Neural crest cell (in vitro differentiated cells): ENCODE measurements at regions not wholly inside any gene's neighbourhood (a gene's known extent, or its start where the extent isn't known, plus 50 kb on each side); places are given as distances from the start of the nearest gene placed in this dataset.
"Not testable (repeated sequence)": the region's sequence is repeated elsewhere in the genome, so short reads cannot be mapped to it uniquely, and the experiment has no call there.

ENCODE experiments used
- DNase-seq: peaks from one replicate; pipeline ENCODE4 v3.0.0; 2021; ENCODE audit warnings: low read depth, mixed read lengths, low spot score
- H3K27ac Mint-ChIP-seq: one replicate; pipeline ENCODE4 v1.8.0; 2021; ENCODE audit warnings: mild to moderate bottlenecking, mixed read lengths; ENCODE audit not compliant: unreplicated experiment
- H3K27me3 Mint-ChIP-seq: 2 replicates; pipeline ENCODE4 v1.8.0; 2021; ENCODE audit warnings: low read depth, mild to moderate bottlenecking, mixed read lengths
- H3K36me3 Mint-ChIP-seq: 2 replicates; pipeline ENCODE4 v1.8.0; 2021; ENCODE audit warnings: low read depth, mild to moderate bottlenecking, mixed read lengths
- H3K4me1 Mint-ChIP-seq: 2 replicates; pipeline ENCODE4 v1.8.0; 2021; ENCODE audit warnings: mixed read lengths
- H3K4me3 Mint-ChIP-seq: one replicate; pipeline ENCODE4 v1.8.0; 2021; ENCODE audit warnings: mild to moderate bottlenecking, mixed read lengths
- H3K9me3 Mint-ChIP-seq: 2 replicates; pipeline ENCODE4 v1.8.0; 2021; ENCODE audit warnings: mixed read lengths
- CTCF ChIP-seq: fragments of 200-600 bp; sonication (generic); conservative IDR thresholded peaks from 2 replicates; pipeline ENCODE4 v1.5.0; 2021; ENCODE audit warnings: antibody characterized with exemption, mild to moderate bottlenecking

- Mint-ChIP-seq H3K4me3 (no peak overlapping the region), H3K4me1 (no peaks in the 10 kb centered on the region), H3K27me3 (no peaks in the 10 kb centered on the region), H3K36me3 (peaks cover 10% of the 10 kb centered on the region), H3K27ac (no peak overlapping the region), H3K9me3 (peaks cover 11% of the 10 kb centered on the region)
- no peak for TF ChIP-seq CTCF
- DNase-seq = no peak
These were observed 138.1 kb downstream of the ARRDC3 start for GRCh38 chr5:91245074-91245452.

- H3K27me3 Mint-ChIP-seq = no peaks in the 10 kb centered on the region
- H3K4me1 Mint-ChIP-seq = no peaks in the 10 kb centered on the region
- H3K9me3 Mint-ChIP-seq = peaks cover 9% of the 10 kb centered on the region
- no peak for TF ChIP-seq CTCF
- H3K4me3 Mint-ChIP-seq = no peak overlapping the region
- no peak for DNase-seq
- peaks cover 10% of the 10 kb centered on the region for H3K36me3 Mint-ChIP-seq
- no peak overlapping the region for H3K27ac Mint-ChIP-seq
These were observed 138.6 kb downstream of the ARRDC3 start for GRCh38 chr5:91244380-91245073.

GRCh38 chr5:91243852-91244251, 139.3 kb downstream of the ARRDC3 start:
- Mint-ChIP-seq H3K4me1 (no peaks in the 10 kb centered on the region), H3K27me3 (no peaks in the 10 kb centered on the region), H3K36me3 (peaks cover 10% of the 10 kb centered on the region), H3K9me3 (peaks cover 9% of the 10 kb centered on the region), H3K4me3 (no peak overlapping the region), H3K27ac (no peak overlapping the region)
- DNase-seq = no peak
- no peak for TF ChIP-seq CTCF

- peaks cover 10% of the 10 kb centered on the region for H3K36me3 Mint-ChIP-seq
- H3K9me3 Mint-ChIP-seq = peaks cover 9% of the 10 kb centered on the region
- H3K4me1 Mint-ChIP-seq = no peaks in the 10 kb centered on the region
- TF ChIP-seq CTCF = no peak
- no peaks in the 10 kb centered on the region for H3K27me3 Mint-ChIP-seq
- no peak for DNase-seq
- H3K27ac Mint-ChIP-seq = no peak overlapping the region
- no peak overlapping the region for H3K4me3 Mint-ChIP-seq
These were observed 139.8 kb downstream of the ARRDC3 start for GRCh38 chr5:91243286-91243685.

- H3K27ac Mint-ChIP-seq, H3K4me3 Mint-ChIP-seq, H3K36me3 Mint-ChIP-seq, DNase-seq, H3K4me1 Mint-ChIP-seq, H3K27me3 Mint-ChIP-seq, H3K9me3 Mint-ChIP-seq: not testable (repeated sequence)
These were observed 141.7 kb downstream of the ARRDC3 start for GRCh38 chr5:91241460-91241859.

- Mint-ChIP-seq H3K9me3 (peaks cover 6% of the 10 kb centered on the region), H3K27ac (no peak overlapping the region), H3K4me1 (peaks cover 8% of the 10 kb centered on the region), H3K36me3 (peaks cover 10% of the 10 kb centered on the region), H3K27me3 (no peaks in the 10 kb centered on the region), H3K4me3 (no peak overlapping the region)
- DNase-seq = no peak
- no peak for TF ChIP-seq CTCF
These were observed 142.9 kb downstream of the ARRDC3 start for GRCh38 chr5:91240175-91240574.
